ENCODE measurements at regions not wholly inside any gene's neighbourhood (a gene's known extent, or its start where the extent isn't known, plus 50 kb on each side); places are given as distances from the start of the nearest gene placed in this dataset.
"Not testable (repeated sequence)": the region's sequence is repeated elsewhere in the genome, so short reads cannot be mapped to it uniquely, and the experiment has no call there.

- Histone ChIP-seq H3K4me1 (ENCODE audit: insufficient read depth, low read length) (peaks cover 7% of the 10 kb centered on the region), H3K27me3 (ENCODE audit: insufficient read depth, low read length) (no peaks in the 10 kb centered on the region), H3K4me3 (ENCODE audit: low read length) (no peak overlapping the region)
These were observed 139.2 kb upstream of the TMEM168 start for GRCh38 chr7:112929421-112929820.

GRCh38 chr7:112926018-112926417 is 135.8 kb upstream of the TMEM168 start:
- H3K4me3 ChIP-seq (ENCODE audit: low read length): no peak overlapping the region
- no peaks in the 10 kb centered on the region for H3K27me3 ChIP-seq (ENCODE audit: insufficient read depth, low read length)
- no peaks in the 10 kb centered on the region for H3K9me3 ChIP-seq (ENCODE audit: low read depth, low read length)
- H3K4me1 ChIP-seq (ENCODE audit: insufficient read depth, low read length): peaks cover 3% of the 10 kb centered on the region

More at GRCh38 chr7:112929421-112929820, 139.2 kb upstream of the TMEM168 start:
- no peaks in the 10 kb centered on the region for H3K9me3 ChIP-seq (ENCODE audit: low read depth, low read length)

- not testable (repeated sequence) for H3K4me1 ChIP-seq (ENCODE audit: insufficient read depth, low read length); H3K9me3 ChIP-seq (ENCODE audit: low read depth, low read length); H3K4me3 ChIP-seq (ENCODE audit: low read length); H3K27me3 ChIP-seq (ENCODE audit: insufficient read depth, low read length)
These were observed 132.4 kb upstream of the TMEM168 start for GRCh38 chr7:112922546-112922945.

GRCh38 chr7:112916431-112916830 is 126.2 kb upstream of the TMEM168 start:
- not testable (repeated sequence) for H3K4me3 ChIP-seq (ENCODE audit: low read length); H3K27me3 ChIP-seq (ENCODE audit: insufficient read depth, low read length); H3K4me1 ChIP-seq (ENCODE audit: insufficient read depth, low read length); H3K9me3 ChIP-seq (ENCODE audit: low read depth, low read length)

- Histone ChIP-seq H3K9me3 (ENCODE audit: low read depth, low read length) (peaks cover 18% of the 10 kb centered on the region), H3K4me3 (ENCODE audit: low read length) (no peak overlapping the region), H3K27me3 (ENCODE audit: insufficient read depth, low read length) (no peaks in the 10 kb centered on the region), H3K4me1 (ENCODE audit: insufficient read depth, low read length) (no peaks in the 10 kb centered on the region)
These were observed 117.9 kb upstream of the TMEM168 start for GRCh38 chr7:112908086-112908485.

- peaks cover 18% of the 10 kb centered on the region for H3K9me3 ChIP-seq (ENCODE audit: low read depth, low read length)
- H3K27me3 ChIP-seq (ENCODE audit: insufficient read depth, low read length): no peaks in the 10 kb centered on the region
- H3K4me3 ChIP-seq (ENCODE audit: low read length): no peak overlapping the region
- H3K4me1 ChIP-seq (ENCODE audit: insufficient read depth, low read length): no peaks in the 10 kb centered on the region
These were observed 117.5 kb upstream of the TMEM168 start for GRCh38 chr7:112907658-112908057.

- H3K27me3 ChIP-seq (ENCODE audit: insufficient read depth, low read length): no peaks in the 10 kb centered on the region
- H3K9me3 ChIP-seq (ENCODE audit: low read depth, low read length): peaks cover 18% of the 10 kb centered on the region
- H3K4me1 ChIP-seq (ENCODE audit: insufficient read depth, low read length): no peaks in the 10 kb centered on the region
- no peak overlapping the region for H3K4me3 ChIP-seq (ENCODE audit: low read length)
These were observed 115.8 kb upstream of the TMEM168 start for GRCh38 chr7:112905950-112906349.

- Histone ChIP-seq H3K9me3 (ENCODE audit: low read depth, low read length) (peaks cover 18% of the 10 kb centered on the region), H3K4me1 (ENCODE audit: insufficient read depth, low read length) (no peaks in the 10 kb centered on the region), H3K27me3 (ENCODE audit: insufficient read depth, low read length) (no peaks in the 10 kb centered on the region), H3K4me3 (ENCODE audit: low read length) (no peak overlapping the region)
These were observed 115.2 kb upstream of the TMEM168 start for GRCh38 chr7:112905413-112905812.

- H3K4me3 ChIP-seq (ENCODE audit: low read length): no peak overlapping the region
- no peaks in the 10 kb centered on the region for H3K9me3 ChIP-seq (ENCODE audit: low read depth, low read length)
- no peaks in the 10 kb centered on the region for H3K27me3 ChIP-seq (ENCODE audit: insufficient read depth, low read length)
- H3K4me1 ChIP-seq (ENCODE audit: insufficient read depth, low read length): no peaks in the 10 kb centered on the region
These were observed 108.5 kb upstream of the TMEM168 start for GRCh38 chr7:112898432-112899290.

GRCh38 chr7:112897839-112898431 is 107.7 kb upstream of the TMEM168 start:
- Histone ChIP-seq H3K27me3 (ENCODE audit: insufficient read depth, low read length) (no peaks in the 10 kb centered on the region), H3K4me3 (ENCODE audit: low read length) (no peak overlapping the region), H3K9me3 (ENCODE audit: low read depth, low read length) (no peaks in the 10 kb centered on the region)

GRCh38 chr7:112896026-112896601 is 105.9 kb upstream of the TMEM168 start:
- H3K27me3 ChIP-seq (ENCODE audit: insufficient read depth, low read length): no peaks in the 10 kb centered on the region
- H3K9me3 ChIP-seq (ENCODE audit: low read depth, low read length): no peaks in the 10 kb centered on the region
- no peak overlapping the region for H3K4me3 ChIP-seq (ENCODE audit: low read length)
- H3K4me1 ChIP-seq (ENCODE audit: insufficient read depth, low read length): no peaks in the 10 kb centered on the region

More at GRCh38 chr7:112897839-112898431, 107.7 kb upstream of the TMEM168 start:
- H3K4me1 ChIP-seq (ENCODE audit: insufficient read depth, low read length): no peaks in the 10 kb centered on the region

- Histone ChIP-seq H3K27me3 (ENCODE audit: insufficient read depth, low read length) (no peaks in the 10 kb centered on the region), H3K4me3 (ENCODE audit: low read length) (no peak overlapping the region), H3K4me1 (ENCODE audit: insufficient read depth, low read length) (peaks cover 4% of the 10 kb centered on the region)
These were observed 102.1 kb upstream of the TMEM168 start for GRCh38 chr7:112892263-112892662.

GRCh38 chr7:112891698-112892097 is 101.5 kb upstream of the TMEM168 start:
- no peaks in the 10 kb centered on the region for H3K9me3 ChIP-seq (ENCODE audit: low read depth, low read length)
- no peak overlapping the region for H3K4me3 ChIP-seq (ENCODE audit: low read length)
- H3K27me3 ChIP-seq (ENCODE audit: insufficient read depth, low read length): no peaks in the 10 kb centered on the region
- peaks cover 10% of the 10 kb centered on the region for H3K4me1 ChIP-seq (ENCODE audit: insufficient read depth, low read length)

More at GRCh38 chr7:112892263-112892662, 102.1 kb upstream of the TMEM168 start:
- H3K9me3 ChIP-seq (ENCODE audit: low read depth, low read length): no peaks in the 10 kb centered on the region

GRCh38 chr7:112889834-112890438 is 99.7 kb upstream of the TMEM168 start:
- Histone ChIP-seq H3K27me3 (ENCODE audit: insufficient read depth, low read length) (no peaks in the 10 kb centered on the region), H3K9me3 (ENCODE audit: low read depth, low read length) (no peaks in the 10 kb centered on the region), H3K4me1 (ENCODE audit: insufficient read depth, low read length) (peaks cover 11% of the 10 kb centered on the region), H3K4me3 (ENCODE audit: low read length) (no peak overlapping the region)

GRCh38 chr7:112889268-112889667 is 99.1 kb upstream of the TMEM168 start:
- H3K9me3 ChIP-seq (ENCODE audit: low read depth, low read length): no peaks in the 10 kb centered on the region
- H3K4me3 ChIP-seq (ENCODE audit: low read length): no peak overlapping the region
- H3K27me3 ChIP-seq (ENCODE audit: insufficient read depth, low read length): no peaks in the 10 kb centered on the region
- H3K4me1 ChIP-seq (ENCODE audit: insufficient read depth, low read length): peaks cover 11% of the 10 kb centered on the region
